ENCODE measurements at regions not wholly inside any gene's neighbourhood (a gene's known extent, or its start where the extent isn't known, plus 50 kb on each side); places are given as distances from the start of the nearest gene placed in this dataset.
A peak's percentile ranks its signal among the peaks of the same experiment; 100 is the strongest.

DNA sequence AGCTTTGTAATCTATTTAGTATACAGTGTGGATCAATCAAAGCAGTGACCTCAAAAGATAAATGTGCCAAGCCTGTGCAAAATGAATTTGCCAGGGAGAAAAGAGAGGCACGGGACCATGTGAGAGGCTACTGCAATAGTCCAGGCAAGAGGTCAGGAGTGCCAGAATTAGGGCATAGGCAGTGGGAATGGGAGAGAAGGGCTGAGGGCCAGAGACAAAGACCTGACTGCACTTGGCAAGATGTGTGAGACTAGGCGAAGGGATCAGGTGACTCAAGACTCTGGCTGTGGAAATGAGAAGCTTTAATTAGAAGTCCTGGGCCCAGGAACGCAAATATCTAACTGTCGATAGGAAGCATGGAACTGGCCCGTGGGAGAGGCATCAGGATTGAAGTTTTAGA is 168.1 kb downstream of the DHX15 start:
- TF ChIP-seq, protein P1, sequence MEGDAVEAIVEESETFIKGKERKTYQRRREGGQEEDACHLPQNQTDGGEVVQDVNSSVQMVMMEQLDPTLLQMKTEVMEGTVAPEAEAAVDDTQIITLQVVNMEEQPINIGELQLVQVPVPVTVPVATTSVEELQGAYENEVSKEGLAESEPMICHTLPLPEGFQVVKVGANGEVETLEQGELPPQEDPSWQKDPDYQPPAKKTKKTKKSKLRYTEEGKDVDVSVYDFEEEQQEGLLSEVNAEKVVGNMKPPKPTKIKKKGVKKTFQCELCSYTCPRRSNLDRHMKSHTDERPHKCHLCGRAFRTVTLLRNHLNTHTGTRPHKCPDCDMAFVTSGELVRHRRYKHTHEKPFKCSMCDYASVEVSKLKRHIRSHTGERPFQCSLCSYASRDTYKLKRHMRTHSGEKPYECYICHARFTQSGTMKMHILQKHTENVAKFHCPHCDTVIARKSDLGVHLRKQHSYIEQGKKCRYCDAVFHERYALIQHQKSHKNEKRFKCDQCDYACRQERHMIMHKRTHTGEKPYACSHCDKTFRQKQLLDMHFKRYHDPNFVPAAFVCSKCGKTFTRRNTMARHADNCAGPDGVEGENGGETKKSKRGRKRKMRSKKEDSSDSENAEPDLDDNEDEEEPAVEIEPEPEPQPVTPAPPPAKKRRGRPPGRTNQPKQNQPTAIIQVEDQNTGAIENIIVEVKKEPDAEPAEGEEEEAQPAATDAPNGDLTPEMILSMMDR (IDR thresholded peaks at IDR 0.05; ENCODE audit: low read depth, low read length, missing input control), result no peak
- TF ChIP-seq EGR1 (IDR thresholded peaks at IDR 0.05; ENCODE audit: low read depth in 2 of 2) (no peak), RAD21 (IDR thresholded peaks at IDR 0.05) (no peak), SP1 (IDR thresholded peaks at IDR 0.05) (peak; percentile 18), GABPA (IDR thresholded peaks at IDR 0.05 in 1 of 2, conservative IDR thresholded peaks at IDR 0.05 in 1 of 2) (no peak), JUND (IDR thresholded peaks at IDR 0.05) (no peak)
- TF ChIP-seq, protein P2, sequence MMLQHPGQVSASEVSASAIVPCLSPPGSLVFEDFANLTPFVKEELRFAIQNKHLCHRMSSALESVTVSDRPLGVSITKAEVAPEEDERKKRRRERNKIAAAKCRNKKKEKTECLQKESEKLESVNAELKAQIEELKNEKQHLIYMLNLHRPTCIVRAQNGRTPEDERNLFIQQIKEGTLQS (IDR thresholded peaks at IDR 0.05), result no peak
- TF ChIP-seq, protein P3, sequence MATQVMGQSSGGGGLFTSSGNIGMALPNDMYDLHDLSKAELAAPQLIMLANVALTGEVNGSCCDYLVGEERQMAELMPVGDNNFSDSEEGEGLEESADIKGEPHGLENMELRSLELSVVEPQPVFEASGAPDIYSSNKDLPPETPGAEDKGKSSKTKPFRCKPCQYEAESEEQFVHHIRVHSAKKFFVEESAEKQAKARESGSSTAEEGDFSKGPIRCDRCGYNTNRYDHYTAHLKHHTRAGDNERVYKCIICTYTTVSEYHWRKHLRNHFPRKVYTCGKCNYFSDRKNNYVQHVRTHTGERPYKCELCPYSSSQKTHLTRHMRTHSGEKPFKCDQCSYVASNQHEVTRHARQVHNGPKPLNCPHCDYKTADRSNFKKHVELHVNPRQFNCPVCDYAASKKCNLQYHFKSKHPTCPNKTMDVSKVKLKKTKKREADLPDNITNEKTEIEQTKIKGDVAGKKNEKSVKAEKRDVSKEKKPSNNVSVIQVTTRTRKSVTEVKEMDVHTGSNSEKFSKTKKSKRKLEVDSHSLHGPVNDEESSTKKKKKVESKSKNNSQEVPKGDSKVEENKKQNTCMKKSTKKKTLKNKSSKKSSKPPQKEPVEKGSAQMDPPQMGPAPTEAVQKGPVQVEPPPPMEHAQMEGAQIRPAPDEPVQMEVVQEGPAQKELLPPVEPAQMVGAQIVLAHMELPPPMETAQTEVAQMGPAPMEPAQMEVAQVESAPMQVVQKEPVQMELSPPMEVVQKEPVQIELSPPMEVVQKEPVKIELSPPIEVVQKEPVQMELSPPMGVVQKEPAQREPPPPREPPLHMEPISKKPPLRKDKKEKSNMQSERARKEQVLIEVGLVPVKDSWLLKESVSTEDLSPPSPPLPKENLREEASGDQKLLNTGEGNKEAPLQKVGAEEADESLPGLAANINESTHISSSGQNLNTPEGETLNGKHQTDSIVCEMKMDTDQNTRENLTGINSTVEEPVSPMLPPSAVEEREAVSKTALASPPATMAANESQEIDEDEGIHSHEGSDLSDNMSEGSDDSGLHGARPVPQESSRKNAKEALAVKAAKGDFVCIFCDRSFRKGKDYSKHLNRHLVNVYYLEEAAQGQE (IDR thresholded peaks at IDR 0.05), result no peak
